GM23338 (cell line): ENCODE measurements at regions not wholly inside any gene's neighbourhood (a gene's known extent, or its start where the extent isn't known, plus 50 kb on each side); places are given as distances from the start of the nearest gene placed in this dataset.

Experiments
- ATAC-seq: fragments of 200-7000 bp; cut with Tn5 transposase; 3 replicates; pipeline ENCODE4 v1.9.1; 2020
- DNase-seq: peaks from one replicate; pipeline ENCODE4 v3.0.0-alpha.2; 2015; ENCODE audit warnings: low spot score
- H2AFZ ChIP-seq: fragments of 200-600 bp; sonication (generic); 2 replicates; pipeline ENCODE4 v1.8.0; 2016; ENCODE audit warnings: antibody characterized with exemption, mild to moderate bottlenecking, moderate library complexity
- H3F3A ChIP-seq: fragments of 200-600 bp; sonication (generic); replicated peaks from 2 replicates; pipeline ENCODE4 v1.8.0; 2017; ENCODE audit warnings: antibody characterized with exemption, mixed run types, low read depth
- H3K27ac ChIP-seq: fragments of 200-600 bp; sonication (generic); 2 replicates; pipeline ENCODE4 v1.6.1; 2016; ENCODE audit warnings: low read depth
- H3K27me3 ChIP-seq: fragments of 200-600 bp; sonication (generic); 2 replicates; pipeline ENCODE4 v1.8.0; 2016; ENCODE audit warnings: mild to moderate bottlenecking, mixed run types, moderate library complexity; ENCODE audit not compliant: insufficient read depth
- H3K36me3 ChIP-seq: fragments of 200-600 bp; sonication (generic); 2 replicates; pipeline ENCODE4 v1.8.0; 2016; ENCODE audit warnings: mild to moderate bottlenecking; ENCODE audit not compliant: insufficient read depth
- H3K4me1 ChIP-seq: fragments of 200-600 bp; sonication (generic); 2 replicates; pipeline ENCODE4 v1.8.0; 2016; ENCODE audit warnings: mild to moderate bottlenecking, moderate library complexity; ENCODE audit not compliant: insufficient read depth
- H3K4me2 ChIP-seq: fragments of 200-600 bp; sonication (generic); 2 replicates; pipeline ENCODE4 v1.7.1; 2017; ENCODE audit warnings: mixed run types
- H3K4me3 ChIP-seq: fragments of 200-600 bp; sonication (generic); 2 replicates; pipeline ENCODE4 v1.6.1; 2016; ENCODE audit warnings: mixed run types
- H3K79me2 ChIP-seq: fragments of 200-600 bp; sonication (generic); replicated peaks from 2 replicates; pipeline ENCODE4 v1.8.0; 2017; ENCODE audit warnings: mild to moderate bottlenecking; ENCODE audit not compliant: insufficient read depth
- H3K9me2 ChIP-seq: fragments of 200-600 bp; sonication (generic); 2 replicates; pipeline ENCODE4 v1.8.0; 2017; ENCODE audit not compliant: insufficient read depth
- H4K20me1 ChIP-seq: fragments of 200-600 bp; sonication (generic); replicated peaks from 2 replicates; pipeline ENCODE4 v1.8.0; 2017; ENCODE audit warnings: mild to moderate bottlenecking; ENCODE audit not compliant: insufficient read depth
- H3K27ac Mint-ChIP-seq: 2 replicates; pipeline ENCODE4 v1.8.0; 2020; ENCODE audit warnings: inconsistent platforms, mild to moderate bottlenecking, moderate library complexity, mixed read lengths
- H3K27me3 Mint-ChIP-seq: 3 replicates; pipeline ENCODE4 v1.8.0; 2022; ENCODE audit warnings: low read depth, mild to moderate bottlenecking, moderate library complexity, mixed read lengths, inconsistent platforms; ENCODE audit not compliant: insufficient read depth, poor library complexity
- H3K36me3 Mint-ChIP-seq: 3 replicates; pipeline ENCODE4 v1.8.0; 2021; ENCODE audit warnings: low read depth, mild to moderate bottlenecking, inconsistent platforms, moderate library complexity, mixed read lengths
- H3K4me1 Mint-ChIP-seq: 3 replicates; pipeline ENCODE4 v1.8.0; 2020; ENCODE audit warnings: mild to moderate bottlenecking, inconsistent platforms, mixed read lengths
- H3K4me3 Mint-ChIP-seq: 3 replicates; pipeline ENCODE4 v1.8.0; 2021; ENCODE audit warnings: moderate library complexity, mild to moderate bottlenecking, inconsistent platforms, mixed read lengths
- H3K9me3 Mint-ChIP-seq: 3 replicates; pipeline ENCODE4 v1.8.0; 2020; ENCODE audit warnings: moderate library complexity, mild to moderate bottlenecking, inconsistent platforms, mixed read lengths
- CTCF ChIP-seq, 2 experiments: fragments of 200-600 bp in 1 of 2; sonication (generic) in 1 of 2; conservative IDR thresholded peaks; 2 replicates each; pipeline versions ENCODE4 v1.5.1 to v1.6.1; 2016 to 2017; ENCODE audit warnings: antibody characterized with exemption in 2 of 2, low read depth in 2 of 2, mild to moderate bottlenecking in 2 of 2, moderate library complexity in 1 of 2
- EZH2 ChIP-seq: fragments of 200-600 bp; sonication (generic); IDR thresholded peaks from one replicate; pipeline ENCODE4 v1.8.0; 2017; ENCODE audit warnings: antibody characterized with exemption, mild to moderate bottlenecking, low read depth; ENCODE audit not compliant: unreplicated experiment
- EZH2phosphoT487 ChIP-seq: fragments of 200-600 bp; sonication (generic); IDR thresholded peaks from one replicate; pipeline ENCODE4 v1.8.1; 2018; ENCODE audit warnings: antibody characterized with exemption; ENCODE audit not compliant: unreplicated experiment
- JUNB ChIP-seq: IDR thresholded peaks from one replicate; pipeline ENCODE4 v1.6.1; 2016; ENCODE audit warnings: antibody characterized with exemption; ENCODE audit not compliant: unreplicated experiment
- NANOG ChIP-seq: IDR thresholded peaks from 2 replicates; pipeline ENCODE4 v1.6.1; 2016; ENCODE audit warnings: antibody characterized with exemption, borderline replicate concordance
- POLR2AphosphoS5 ChIP-seq: IDR thresholded peaks from 2 replicates; pipeline ENCODE4 v1.6.1; 2016; ENCODE audit warnings: antibody characterized with exemption, low read depth
- REST ChIP-seq: IDR thresholded peaks from one replicate; pipeline ENCODE4 v1.6.1; 2018; ENCODE audit warnings: antibody characterized with exemption; ENCODE audit not compliant: unreplicated experiment
- ZNF114 ChIP-seq: fragments of 250-450 bp; sonication (Bioruptor Pico); IDR thresholded peaks from 2 replicates; pipeline ENCODE4 v1.5.0; 2020; ENCODE audit warnings: mild to moderate bottlenecking, moderate library complexity
- ZNF331 ChIP-seq: fragments of 250-450 bp; sonication (Bioruptor Pico); IDR thresholded peaks from 2 replicates; pipeline ENCODE4 v1.5.0; 2020; ENCODE audit warnings: low read depth, mild to moderate bottlenecking, moderate library complexity
- ZNF462 ChIP-seq: fragments of 250-450 bp; sonication (Bioruptor Pico); IDR thresholded peaks from 2 replicates; pipeline ENCODE4 v1.5.0; 2020; ENCODE audit warnings: mild to moderate bottlenecking, moderate library complexity

GRCh38 chr7:130909881-130910672 is 176.1 kb upstream of the KLF14 start:
- H3K27ac Mint-ChIP-seq = peak overlapping the region; percentile 97
- H3K4me1 Mint-ChIP-seq = peaks cover 65% of the 10 kb centered on the region
- Histone ChIP-seq H3K4me3 (peak overlapping the region; percentile 5; the same call in 1 of the 2 replicates), H3K27ac (peak overlapping the region; percentile 23; the same call in 1 of the 2 replicates), H2AFZ (no peak overlapping the region), H3K4me1 (peaks cover 45% of the 10 kb centered on the region), H3K4me2 (peak overlapping the region; percentile 58), H3K9me2 (no peaks in the 10 kb centered on the region), H3F3A (no peaks in the 10 kb centered on the region), H3K36me3 (no peaks in the 10 kb centered on the region), H4K20me1 (no peaks in the 10 kb centered on the region), H3K27me3 (no peaks in the 10 kb centered on the region), H3K79me2 (no peaks in the 10 kb centered on the region)
- no peak for DNase-seq
- H3K36me3 Mint-ChIP-seq = no peaks in the 10 kb centered on the region
- TF ChIP-seq POLR2AphosphoS5 (no peak), ZNF462 (CRISPR knock-in tag) (no peak), ZNF331 (no peak), EZH2phosphoT487 (no peak), ZNF114 (CRISPR knock-in tag) (no peak), EZH2 (no peak), REST (no peak), NANOG (no peak), CTCF (conservative IDR thresholded peaks at IDR 0.05; ENCODE audit: low read depth in 2 of 2) (no peak), JUNB (no peak)
- no peak for ATAC-seq
- H3K27me3 Mint-ChIP-seq = peaks cover 13% of the 10 kb centered on the region
- H3K9me3 Mint-ChIP-seq = no peaks in the 10 kb centered on the region
- H3K4me3 Mint-ChIP-seq = no peak overlapping the region
